DOHH2 (cell line): ENCODE measurements at regions not wholly inside any gene's neighbourhood (a gene's known extent, or its start where the extent isn't known, plus 50 kb on each side); places are given as distances from the start of the nearest gene placed in this dataset.

Experiments used
- CTCF ChIP-seq: fragments of 200-600 bp; sonication (generic); IDR thresholded peaks from one replicate; pipeline ENCODE4 v1.5.1; 2014; ENCODE audit warnings: antibody characterized with exemption, mild to moderate bottlenecking, low read depth, low read length; ENCODE audit not compliant: poor library complexity, severe bottlenecking
- EZH2phosphoT487 ChIP-seq: fragments of 200-600 bp; sonication (generic); IDR thresholded peaks from 2 replicates; pipeline ENCODE4 v1.6.1; 2017; ENCODE audit warnings: borderline replicate concordance, mild to moderate bottlenecking, antibody characterized with exemption, low read length, moderate library complexity, mixed read lengths

DNA sequence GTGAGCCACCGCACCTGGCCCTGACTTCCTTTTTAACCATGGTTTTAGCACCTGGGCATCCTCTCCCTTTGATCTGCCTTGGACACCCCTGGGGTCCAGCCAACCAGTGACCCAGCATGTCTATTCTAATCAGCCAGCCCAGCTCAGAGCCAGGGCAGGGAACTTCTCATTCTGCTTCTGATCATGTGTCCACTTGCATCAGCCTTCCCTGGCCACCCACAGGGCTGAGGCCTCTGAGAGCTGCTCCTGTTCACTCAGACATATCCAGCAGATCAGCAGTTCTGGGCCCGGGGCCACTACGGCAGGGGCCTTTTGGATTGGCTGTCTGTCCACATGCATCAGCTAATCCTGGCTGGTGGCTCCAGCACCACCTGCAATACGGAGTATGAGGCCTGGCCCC, 117.9 kb upstream of the MAP1LC3B2 start:
- no peak for TF ChIP-seq CTCF
- no peak for TF ChIP-seq EZH2phosphoT487
